Gastroesophageal sphincter (tissue), 4 donors: ENCODE measurements at regions not wholly inside any gene's neighbourhood (a gene's known extent, or its start where the extent isn't known, plus 50 kb on each side); places are given as distances from the start of the nearest gene placed in this dataset.

Experiments used
- ATAC-seq: fragments of 150-250 bp; one replicate; pipeline ENCODE4 v1.9.1; 2016; ENCODE audit warnings: mild to moderate bottlenecking, moderate library complexity
- H3K27ac ChIP-seq, 4 donors: fragments of 200-600 bp; sonication (generic) in 3 of 4; 1 replicate in 3 of 4; 2 replicates in 1 of 4; pipeline ENCODE4 v1.5.1; 2016 to 2019
- H3K27me3 ChIP-seq: fragments of 200-600 bp; sonication (generic); one replicate; pipeline ENCODE4 v1.5.1; 2019
- H3K36me3 ChIP-seq, 2 donors: fragments of 200-600 bp; sonication (generic); one replicate each; pipeline ENCODE4 v1.5.1; 2019; ENCODE audit warnings: control low read depth in 1 of 2
- H3K4me1 ChIP-seq, 3 donors: fragments of 200-600 bp; sonication (generic); 1 replicate in 2 of 3; 2 replicates in 1 of 3; pipeline ENCODE4 v1.5.1; 2016 to 2019; ENCODE audit warnings: control low read depth in 2 of 3
- H3K4me3 ChIP-seq, 2 donors: fragments of 200-600 bp; sonication (generic); one replicate each; pipeline ENCODE4 v1.5.1; 2019; ENCODE audit warnings: mild to moderate bottlenecking in 1 of 2, moderate library complexity in 1 of 2
- H3K9me3 ChIP-seq, 3 donors: fragments of 200-600 bp; sonication (generic); one replicate each; pipeline ENCODE4 v1.5.1; 2017 to 2019; ENCODE audit warnings: control low read depth in 2 of 3
- CTCF ChIP-seq, 4 experiments: fragments of 200-600 bp in 2 of 4; fragments of 450-650 bp in 2 of 4; sonication (generic) in 1 of 4; IDR thresholded peaks; one replicate each; pipeline ENCODE4 v1.5.1; 2017 to 2019; ENCODE audit warnings: antibody characterized with exemption in 4 of 4, mild to moderate bottlenecking in 2 of 4, moderate library complexity in 2 of 4
- EP300 ChIP-seq: sonication (generic); formaldehyde crosslinking; IDR thresholded peaks from one replicate; pipeline ENCODE4 v1.6.1; 2017; ENCODE audit warnings: antibody characterized with exemption, mild to moderate bottlenecking
- POLR2A ChIP-seq, 2 donors: fragments of 450-650 bp; IDR thresholded peaks; one replicate each; pipeline ENCODE4 v1.6.1; 2017; ENCODE audit warnings: antibody characterized with exemption in 2 of 2, mild to moderate bottlenecking in 2 of 2, moderate library complexity in 1 of 2
- POLR2AphosphoS5 ChIP-seq: sonication (generic); formaldehyde crosslinking; IDR thresholded peaks from one replicate; pipeline ENCODE4 v1.6.1; 2017; ENCODE audit warnings: antibody characterized with exemption
- WGBS, 2 donors: methylation state at CpG; one replicate each; pipeline ENCODE4 v1.1.5; 2018; ENCODE audit warnings: low coverage in 1 of 2; 5-methylcytosine and 5-hydroxymethylcytosine counted together

- no peak for TF ChIP-seq CTCF (IDR thresholded peaks at IDR 0.05)
- no peak for TF ChIP-seq POLR2A (IDR thresholded peaks at IDR 0.05)
- no peak for TF ChIP-seq EP300
- no peak for TF ChIP-seq POLR2AphosphoS5
- H3K9me3 ChIP-seq: no peaks in the 10 kb centered on the region
- H3K27me3 ChIP-seq: no peaks in the 10 kb centered on the region
- no peak for ATAC-seq
- no peak overlapping the region for H3K27ac ChIP-seq
- no peak overlapping the region for H3K4me3 ChIP-seq
- H3K36me3 ChIP-seq: no peaks in the 10 kb centered on the region
- peaks cover 2 to 57% (median 20%) of the 10 kb centered on the region in 3 donors for H3K4me1 ChIP-seq
- 57 to 74% methylated on average over 3 of the region's 3 CpGs for WGBS, 2 donors
These were observed 199.6 kb upstream of the HDAC9 start for GRCh38 chr7:18295781-18296423.

- no peaks in the 10 kb centered on the region for H3K27me3 ChIP-seq
- H3K9me3 ChIP-seq: no peaks in the 10 kb centered on the region
- H3K27ac ChIP-seq: peak overlapping the region in 1 of 4 donors; percentile 54
- H3K4me3 ChIP-seq: no peak overlapping the region
- TF ChIP-seq EP300 (no peak), POLR2A (IDR thresholded peaks at IDR 0.05) (no peak), CTCF (IDR thresholded peaks at IDR 0.05) (no peak), POLR2AphosphoS5 (no peak)
- peaks cover 0 to 36% (median 4%) of the 10 kb centered on the region in 3 donors for H3K4me1 ChIP-seq
- 44 to 76% methylated on average over 2 of the region's 2 CpGs for WGBS, 2 donors
- H3K36me3 ChIP-seq: no peaks in the 10 kb centered on the region
- no peak for ATAC-seq
These were observed 193.5 kb upstream of the HDAC9 start for GRCh38 chr7:18302097-18302496.

- peak overlapping the region in 2 of 4 donors; percentile 1 to 31 for H3K27ac ChIP-seq
- no peaks in the 10 kb centered on the region for H3K27me3 ChIP-seq
- no peaks in the 10 kb centered on the region for H3K36me3 ChIP-seq
- WGBS, 2 donors: 45 to 76% methylated on average over 2 to 3 of the region's 3 CpGs
- no peak overlapping the region for H3K4me3 ChIP-seq
- no peaks in the 10 kb centered on the region for H3K9me3 ChIP-seq
- TF ChIP-seq POLR2A (IDR thresholded peaks at IDR 0.05): no peak
- no peak for TF ChIP-seq CTCF (IDR thresholded peaks at IDR 0.05)
- TF ChIP-seq EP300: no peak
- no peak for TF ChIP-seq POLR2AphosphoS5
- ATAC-seq: no peak
- peaks cover 0 to 48% (median 9%) of the 10 kb centered on the region in 3 donors for H3K4me1 ChIP-seq
These were observed 189.7 kb upstream of the HDAC9 start for GRCh38 chr7:18305866-18306265.

GRCh38 chr7:18306696-18307095, 188.9 kb upstream of the HDAC9 start:
- no peak for ATAC-seq
- H3K27me3 ChIP-seq: no peaks in the 10 kb centered on the region
- peak overlapping the region in 3 of 4 donors; percentile 1 to 31 (median 18) for H3K27ac ChIP-seq
- peaks cover 0 to 56% (median 13%) of the 10 kb centered on the region in 3 donors for H3K4me1 ChIP-seq
- no peak overlapping the region for H3K4me3 ChIP-seq
- TF ChIP-seq POLR2A (IDR thresholded peaks at IDR 0.05): no peak
- no peak for TF ChIP-seq CTCF (IDR thresholded peaks at IDR 0.05)
- no peak for TF ChIP-seq POLR2AphosphoS5
- no peak for TF ChIP-seq EP300
- H3K36me3 ChIP-seq: no peaks in the 10 kb centered on the region
- no peaks in the 10 kb centered on the region for H3K9me3 ChIP-seq
- WGBS, 2 donors: 24 to 61% methylated on average over 2 of the region's 2 CpGs

- no peaks in the 10 kb centered on the region for H3K9me3 ChIP-seq
- peak overlapping the region; percentile 58 to 66 (median 60) for H3K27ac ChIP-seq
- TF ChIP-seq CTCF (IDR thresholded peaks at IDR 0.05): no peak
- no peak for TF ChIP-seq EP300
- no peak for TF ChIP-seq POLR2A (IDR thresholded peaks at IDR 0.05)
- TF ChIP-seq POLR2AphosphoS5: no peak
- peaks cover 0 to 71% (median 13%) of the 10 kb centered on the region in 3 donors for H3K4me1 ChIP-seq
- ATAC-seq: no peak
- H3K4me3 ChIP-seq: no peak overlapping the region
- 22 to 26% methylated on average over 5 of the region's 5 CpGs for WGBS, 2 donors
- H3K36me3 ChIP-seq: no peaks in the 10 kb centered on the region
- H3K27me3 ChIP-seq: no peaks in the 10 kb centered on the region
These were observed 186.6 kb upstream of the HDAC9 start for GRCh38 chr7:18308938-18309337.
